IMR-90 (cell line): ENCODE measurements at regions not wholly inside any gene's neighbourhood (a gene's known extent, or its start where the extent isn't known, plus 50 kb on each side); places are given as distances from the start of the nearest gene placed in this dataset.

ENCODE experiments used
- ATAC-seq: fragments of 200-7000 bp; cut with Tn5 transposase; 2 replicates; pipeline ENCODE4 v1.9.1; 2020; ENCODE audit warnings: low read depth, mild to moderate bottlenecking, moderate library complexity
- BruUV-seq: library from RNA; stranded (reverse); fragments of 400-500 nt; replicated peaks from 2 replicates; lab custom pipeline; 2021; lab: Mats Ljungman, UMichigan
- CTCF ChIA-PET: fragments of 300-600 bp; formaldehyde crosslinking; extraction: SDS; loops from one replicate; lab custom pipeline; 2021; ENCODE audit warnings: antibody characterized with exemption; lab: Yijun Ruan, JAX
- POLR2A ChIA-PET: fragments of 300-600 bp; sonication (Branson Sonifier 250); formaldehyde crosslinking; loops from one replicate; lab custom pipeline; 2022; ENCODE audit warnings: antibody characterized with exemption; ENCODE audit not compliant: unreplicated experiment; lab: Charles Lee
- DNase-seq: peaks from one replicate; pipeline ENCODE4 v3.0.0; 2013
- H2AFZ ChIP-seq: replicated peaks from 2 replicates; pipeline ENCODE3; 2013; ENCODE audit warnings: low read length, mild to moderate bottlenecking; ENCODE audit not compliant: poor library complexity
- H2AK5ac ChIP-seq: 2 replicates; pipeline ENCODE4 v1.6.1; 2013; ENCODE audit warnings: low read depth, low read length, inconsistent platforms
- H2AK9ac ChIP-seq: replicated peaks from 2 replicates; pipeline ENCODE3; 2013; ENCODE audit warnings: mild to moderate bottlenecking, low read depth, low read length, moderate library complexity; ENCODE audit not compliant: poor library complexity
- H2BK120ac ChIP-seq: 2 replicates; pipeline ENCODE4 v1.6.1; 2013; ENCODE audit warnings: low read depth, low read length, inconsistent platforms
- H2BK15ac ChIP-seq: 3 replicates; pipeline ENCODE4 v1.6.1; 2013; ENCODE audit warnings: low read depth, low read length, inconsistent platforms
- H2BK20ac ChIP-seq: 2 replicates; pipeline ENCODE4 v1.6.1; 2013; ENCODE audit warnings: low read depth, mild to moderate bottlenecking, inconsistent platforms, low read length, moderate library complexity
- H2BK5ac ChIP-seq: 2 replicates; pipeline ENCODE4 v1.6.1; 2013; ENCODE audit warnings: mild to moderate bottlenecking, low read depth, low read length, inconsistent platforms; ENCODE audit not compliant: poor library complexity, severe bottlenecking
- H3K14ac ChIP-seq: replicated peaks from 2 replicates; pipeline ENCODE4 v1.6.1; 2013; ENCODE audit warnings: low read depth, low read length, inconsistent platforms
- H3K18ac ChIP-seq: 2 replicates; pipeline ENCODE4 v1.6.1; 2013; ENCODE audit warnings: low read depth, low read length, control low read depth
- H3K23ac ChIP-seq: 2 replicates; pipeline ENCODE4 v1.6.1; 2013; ENCODE audit warnings: low read depth, low read length, inconsistent platforms
- H3K27ac ChIP-seq: 2 replicates; pipeline ENCODE4 v1.5.1; 2013; ENCODE audit warnings: mild to moderate bottlenecking, control low read depth, low read length; ENCODE audit not compliant: insufficient read depth
- H3K27me3 ChIP-seq: 2 replicates; pipeline ENCODE4 v1.6.1; 2013; ENCODE audit warnings: low read length; ENCODE audit not compliant: control insufficient read depth, insufficient read depth
- H3K36me3 ChIP-seq: 2 replicates; pipeline ENCODE4 v1.6.1; 2013; ENCODE audit warnings: low read length, mixed read lengths; ENCODE audit not compliant: control insufficient read depth, insufficient read depth
- H3K4ac ChIP-seq: 2 replicates; pipeline ENCODE4 v1.6.1; 2013; ENCODE audit warnings: low read depth, low read length, inconsistent platforms
- H3K4me1 ChIP-seq: 2 replicates; pipeline ENCODE4 v1.6.1; 2013; ENCODE audit warnings: low read length, mixed read lengths; ENCODE audit not compliant: control insufficient read depth, insufficient read depth
- H3K4me2 ChIP-seq: 2 replicates; pipeline ENCODE4 v1.6.1; 2013; ENCODE audit warnings: low read depth, mild to moderate bottlenecking, control low read depth, low read length, moderate library complexity
- H3K4me3 ChIP-seq: 2 replicates; pipeline ENCODE4 v1.5.1; 2013; ENCODE audit warnings: low read depth, mild to moderate bottlenecking, control low read depth, low read length, moderate library complexity; ENCODE audit not compliant: insufficient read depth
- H3K56ac ChIP-seq: 2 replicates; pipeline ENCODE4 v1.6.1; 2013; ENCODE audit warnings: low read length, inconsistent platforms; ENCODE audit not compliant: insufficient read depth; ENCODE audit errors: extremely low read depth
- H3K79me1 ChIP-seq, 2 experiments: 2 replicates each; pipeline ENCODE4 v1.6.1; 2013; ENCODE audit warnings: low read length in 2 of 2, inconsistent platforms in 1 of 2, low read depth in 1 of 2
- H3K9ac ChIP-seq: 2 replicates; pipeline ENCODE4 v1.6.1; 2013; ENCODE audit warnings: low read depth, low read length, control low read depth
- H3K9me1 ChIP-seq: 2 replicates; pipeline ENCODE4 v1.6.1; 2013; ENCODE audit warnings: low read length, inconsistent platforms; ENCODE audit not compliant: insufficient read depth
- H3K9me3 ChIP-seq: 2 replicates; pipeline ENCODE4 v1.6.1; 2013; ENCODE audit warnings: low read length; ENCODE audit not compliant: control insufficient read depth, insufficient read depth
- H4K20me1 ChIP-seq: 2 replicates; pipeline ENCODE4 v1.6.1; 2013; ENCODE audit warnings: low read length, inconsistent platforms; ENCODE audit not compliant: insufficient read depth
- H4K5ac ChIP-seq: 2 replicates; pipeline ENCODE4 v1.6.1; 2013; ENCODE audit warnings: mild to moderate bottlenecking, low read depth, low read length, control low read depth
- H4K8ac ChIP-seq, 2 experiments: 2 replicates each; pipeline ENCODE4 v1.6.1; 2013; ENCODE audit warnings: low read depth in 2 of 2, low read length in 2 of 2, control low read depth in 1 of 2, inconsistent platforms in 1 of 2
- H4K91ac ChIP-seq: 2 replicates; pipeline ENCODE4 v1.6.1; 2013; ENCODE audit warnings: low read depth, low read length, inconsistent platforms; ENCODE audit not compliant: insufficient read depth
- BHLHE40 ChIP-seq: fragments of 150-350 bp; IDR thresholded peaks from 2 replicates; pipeline ENCODE4 v1.6.1; 2016; ENCODE audit warnings: mild to moderate bottlenecking, low read depth, low read length
- CEBPB ChIP-seq: IDR thresholded peaks from 2 replicates; pipeline ENCODE4 v1.6.1; 2012; ENCODE audit warnings: low read depth, low read length, improper control_type of control experiment
- CHD1 ChIP-seq: IDR thresholded peaks from 2 replicates; pipeline ENCODE4 v1.6.1; 2012; ENCODE audit warnings: low read depth, low read length, improper control_type of control experiment
- CTCF ChIP-seq: conservative IDR thresholded peaks from 2 replicates; pipeline ENCODE4 v1.5.1; 2012; ENCODE audit warnings: mild to moderate bottlenecking, low read depth, low read length, improper control_type of control experiment
- FOS ChIP-seq: fragments of 150-350 bp; IDR thresholded peaks from 2 replicates; pipeline ENCODE4 v1.6.1; 2016; ENCODE audit warnings: low read depth, low read length
- MAFK ChIP-seq: IDR thresholded peaks from 2 replicates; pipeline ENCODE4 v1.6.1; 2012; ENCODE audit warnings: low read depth, low read length, improper control_type of control experiment
- MAZ ChIP-seq: IDR thresholded peaks from 2 replicates; pipeline ENCODE4 v1.6.1; 2012; ENCODE audit warnings: low read depth, mild to moderate bottlenecking, low read length, improper control_type of control experiment, moderate library complexity, borderline replicate concordance
- MXI1 ChIP-seq: IDR thresholded peaks from 2 replicates; pipeline ENCODE4 v1.6.1; 2012; ENCODE audit warnings: low read depth, mild to moderate bottlenecking, low read length, moderate library complexity, borderline replicate concordance
- NFE2L2 ChIP-seq: fragments of 150-350 bp; IDR thresholded peaks from 2 replicates; pipeline ENCODE4 v1.6.1; 2016; ENCODE audit warnings: low read depth, mild to moderate bottlenecking, low read length
- POLR2A ChIP-seq: IDR thresholded peaks from 2 replicates; pipeline ENCODE4 v1.6.1; 2012; ENCODE audit warnings: mild to moderate bottlenecking, low read depth, low read length
- RAD21 ChIP-seq: IDR thresholded peaks from 2 replicates; pipeline ENCODE4 v1.6.1; 2012; ENCODE audit warnings: low read length, improper control_type of control experiment
- RCOR1 ChIP-seq: IDR thresholded peaks from 2 replicates; pipeline ENCODE4 v1.6.1; 2012; ENCODE audit warnings: mild to moderate bottlenecking, low read length, improper control_type of control experiment; ENCODE audit not compliant: insufficient replicate concordance
- RFX5 ChIP-seq: IDR thresholded peaks from 2 replicates; pipeline ENCODE4 v1.8.0; 2012; ENCODE audit warnings: low read depth, mild to moderate bottlenecking, low read length, moderate library complexity
- SMC3 ChIP-seq: fragments of 150-350 bp; IDR thresholded peaks from 2 replicates; pipeline ENCODE4 v1.6.1; 2016; ENCODE audit warnings: low read depth, mild to moderate bottlenecking, antibody characterized with exemption, low read length, moderate library complexity
- dilution Hi-C: fragments of 300-500 bp; cut with HindIII; formaldehyde crosslinking; loops from one replicate; pipeline ENCODE4 v1.14.3; 2018; ENCODE audit warnings: low sequenced_read_pairs; ENCODE audit not compliant: unreplicated experiment
- in situ Hi-C: fragments of 300-500 bp; cut with MboI; formaldehyde crosslinking; loops from 3 replicates; pipeline ENCODE4 v1.14.3; 2019; ENCODE audit warnings: low sequenced_read_pairs, inconsistent platforms, mixed read lengths
- intact Hi-C: fragments of 100-400 bp; cut with micrococcal nuclease; formaldehyde crosslinking; loops from 2 replicates; pipeline ENCODE4 v1.10.0; 2022
- TF ChIP-seq, protein P1 (sequence below): fragments of 150-350 bp; IDR thresholded peaks from 2 replicates; pipeline ENCODE4 v1.6.1; 2016; ENCODE audit warnings: low read depth, mild to moderate bottlenecking, low read length, moderate library complexity, borderline replicate concordance
- TF ChIP-seq, protein P2 (sequence below): fragments of 150-350 bp; IDR thresholded peaks from 2 replicates; pipeline ENCODE4 v1.6.1; 2017; ENCODE audit warnings: mild to moderate bottlenecking, antibody characterized with exemption, low read length, low read depth

- Histone ChIP-seq H3K9me1 (peaks cover 23% of the 10 kb centered on the region), H4K20me1 (no peaks in the 10 kb centered on the region), H4K5ac (peak overlapping the region; percentile 73), H3K4me1 (peaks cover 29% of the 10 kb centered on the region), H3K36me3 (no peaks in the 10 kb centered on the region), H3K14ac (peak overlapping the region; percentile 53), H2AFZ (peak overlapping the region; percentile 64), H3K27me3 (no peaks in the 10 kb centered on the region), H2BK120ac (peak overlapping the region; percentile 78), H2BK5ac (peak overlapping the region; percentile 79), H3K9me3 (no peaks in the 10 kb centered on the region), H3K9ac (no peak overlapping the region), H3K79me1 (no peaks in the 10 kb centered on the region; a peak in 1 of 4 replicates), H2AK5ac (peak overlapping the region; percentile 37; the same call in 1 of the 2 replicates), H3K18ac (peak overlapping the region; percentile 88; the same call in 1 of the 2 replicates), H4K91ac (peak overlapping the region; percentile 79), H3K4me3 (no peak overlapping the region), H3K4me2 (no peak overlapping the region), H3K23ac (peak overlapping the region; percentile 41; the same call in 1 of the 2 replicates), H2AK9ac (peak overlapping the region; percentile 6), H2BK15ac (peak overlapping the region; percentile 89; the same call in 2 of the 3 replicates), H3K27ac (peak overlapping the region; percentile 21; the same call in 1 of the 2 replicates), H3K4ac (peak overlapping the region; percentile 52), H2BK20ac (peak overlapping the region; percentile 88), H3K56ac (peak overlapping the region; percentile 26; the same call in 1 of the 2 replicates), H4K8ac (peak overlapping the region; percentile 55 to 64)
- intact Hi-C loops = no loop called here
- in situ Hi-C loops = no loop called here
- TF ChIP-seq, protein P1, sequence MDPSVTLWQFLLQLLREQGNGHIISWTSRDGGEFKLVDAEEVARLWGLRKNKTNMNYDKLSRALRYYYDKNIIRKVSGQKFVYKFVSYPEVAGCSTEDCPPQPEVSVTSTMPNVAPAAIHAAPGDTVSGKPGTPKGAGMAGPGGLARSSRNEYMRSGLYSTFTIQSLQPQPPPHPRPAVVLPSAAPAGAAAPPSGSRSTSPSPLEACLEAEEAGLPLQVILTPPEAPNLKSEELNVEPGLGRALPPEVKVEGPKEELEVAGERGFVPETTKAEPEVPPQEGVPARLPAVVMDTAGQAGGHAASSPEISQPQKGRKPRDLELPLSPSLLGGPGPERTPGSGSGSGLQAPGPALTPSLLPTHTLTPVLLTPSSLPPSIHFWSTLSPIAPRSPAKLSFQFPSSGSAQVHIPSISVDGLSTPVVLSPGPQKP = no peak
- TF ChIP-seq POLR2A (no peak), FOS (no peak), RFX5 (no peak), SMC3 (no peak), CEBPB (no peak), CHD1 (no peak), MXI1 (no peak), MAFK (no peak), NFE2L2 (no peak), MAZ (no peak), RCOR1 (no peak), CTCF (no peak), RAD21 (no peak), BHLHE40 (no peak)
- TF ChIP-seq, protein P2, sequence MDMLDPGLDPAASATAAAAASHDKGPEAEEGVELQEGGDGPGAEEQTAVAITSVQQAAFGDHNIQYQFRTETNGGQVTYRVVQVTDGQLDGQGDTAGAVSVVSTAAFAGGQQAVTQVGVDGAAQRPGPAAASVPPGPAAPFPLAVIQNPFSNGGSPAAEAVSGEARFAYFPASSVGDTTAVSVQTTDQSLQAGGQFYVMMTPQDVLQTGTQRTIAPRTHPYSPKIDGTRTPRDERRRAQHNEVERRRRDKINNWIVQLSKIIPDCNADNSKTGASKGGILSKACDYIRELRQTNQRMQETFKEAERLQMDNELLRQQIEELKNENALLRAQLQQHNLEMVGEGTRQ = no peak
- BruUV-seq = no TSS peak
- dilution Hi-C loops = no loop called here
- ATAC-seq (peak; percentile 60), DNase-seq (peak; percentile 56)
- CTCF ChIA-PET = no interaction called here
- POLR2A ChIA-PET = interaction anchor here (0.5 kb wide), 1 partner anchor 77 kb away, joined by 3 read pairs; no protein-coding TSS in a partner anchor
These were observed 57.8 kb upstream of the ZDHHC17 start for GRCh38 chr12:76706101-76706500.
